Stomach (tissue), 8 donors: ENCODE measurements at regions not wholly inside any gene's neighbourhood (a gene's known extent, or its start where the extent isn't known, plus 50 kb on each side); places are given as distances from the start of the nearest gene placed in this dataset.
A peak's percentile ranks its signal among the peaks of the same experiment; 100 is the strongest.
"Not testable (repeated sequence)": the region's sequence is repeated elsewhere in the genome, so short reads cannot be mapped to it uniquely, and the experiment has no call there.

Experiments
- DNase-seq, 2 donors: peaks; one replicate each; pipeline versions ENCODE4 v3.0.0 to v3.0.0-alpha.2; 2013 to 2019
- H3K27ac ChIP-seq, 5 donors: fragments of 200-600 bp in 4 of 5; sonication (generic) in 4 of 5; one replicate each; pipeline ENCODE4 v1.5.1; 2013 to 2019; ENCODE audit warnings: mild to moderate bottlenecking in 1 of 5, moderate library complexity in 1 of 5
- H3K27me3 ChIP-seq, 3 donors: fragments of 200-600 bp; sonication (generic); one replicate each; pipeline ENCODE4 v1.5.1; 2017 to 2019; ENCODE audit warnings: mixed run types in 1 of 3
- H3K36me3 ChIP-seq, 4 donors: fragments of 200-600 bp; sonication (generic); 1 replicate in 3 of 4; 2 replicates in 1 of 4; pipeline ENCODE4 v1.5.1; 2016 to 2019
- H3K4me1 ChIP-seq, 4 donors: fragments of 200-600 bp; sonication (generic); one replicate each; pipeline ENCODE4 v1.5.1; 2016 to 2019
- H3K4me3 ChIP-seq, 4 donors: fragments of 200-600 bp; sonication (generic) in 3 of 4; one replicate each; pipeline ENCODE4 v1.5.1; 2016 to 2019; ENCODE audit warnings: mild to moderate bottlenecking in 1 of 4
- H3K9me3 ChIP-seq, 4 donors: fragments of 200-600 bp; sonication (generic); one replicate each; pipeline ENCODE4 v1.5.1; 2016 to 2019
- EP300 ChIP-seq: sonication (generic); formaldehyde crosslinking; IDR thresholded peaks from one replicate; pipeline ENCODE4 v1.6.1; 2017; ENCODE audit warnings: antibody characterized with exemption
- POLR2A ChIP-seq, 4 donors: fragments of 450-650 bp; IDR thresholded peaks; one replicate each; pipeline ENCODE4 v1.6.1; 2016; ENCODE audit warnings: antibody characterized with exemption in 4 of 4, control low read depth in 2 of 4, mild to moderate bottlenecking in 1 of 4, moderate library complexity in 1 of 4
- POLR2AphosphoS5 ChIP-seq, 3 donors: sonication (generic); formaldehyde crosslinking; IDR thresholded peaks; one replicate each; pipeline ENCODE4 v1.6.1; 2016; ENCODE audit warnings: antibody characterized with exemption in 3 of 3
- WGBS, 5 donors: extraction: QIAGEN DNeasy Blood & Tissue Kit in 3 of 5; methylation state at CpG; one replicate each; pipeline versions ENCODE4 v1.1.5 to v1.1.7; 2013 to 2018; 5-methylcytosine and 5-hydroxymethylcytosine counted together
- intact Hi-C: fragments of 100-400 bp; cut with DNase I; formaldehyde crosslinking; loops from one replicate; pipeline ENCODE4 v1.15.1; 2023; ENCODE audit warnings: low total_unique reads
- TF ChIP-seq, protein P1 (sequence below), 7 experiments: fragments of 450-650 bp in 4 of 7; fragments of 200-600 bp in 3 of 7; sonication (generic) in 3 of 7; IDR thresholded peaks; one replicate each; pipeline ENCODE4 v1.5.1; 2016 to 2019; ENCODE audit warnings: antibody characterized with exemption in 7 of 7, control low read depth in 2 of 7, mild to moderate bottlenecking in 1 of 7
- donor health status: healthy with polysubstance abuse.
- donor health status: Bipolar disorder and iron deficiency.
- donor health status: healthy.

DNA sequence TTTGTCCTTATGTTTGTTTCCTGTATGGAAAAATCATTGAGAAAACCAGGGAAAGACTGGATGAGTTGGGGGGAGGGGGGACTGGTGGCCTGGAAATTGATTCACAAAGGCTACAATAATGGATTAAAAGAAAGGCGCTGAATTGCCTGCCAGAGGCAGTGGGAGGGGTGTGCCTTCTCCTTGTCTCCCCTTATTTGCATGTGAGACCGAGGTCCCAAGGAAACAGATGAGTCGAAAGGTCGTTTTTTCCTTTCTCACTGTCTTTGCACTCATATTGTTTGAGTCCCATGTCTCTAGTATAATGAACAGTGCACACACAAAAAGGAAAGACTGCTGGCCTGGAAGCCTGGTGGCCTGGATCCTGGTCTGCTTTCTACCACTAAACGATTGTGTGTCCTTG is 86.6 kb upstream of the ZDHHC15 start:
- Histone ChIP-seq H3K27ac (no peak overlapping the region), H3K9me3 (peaks cover 0 to 8% (median 0%) of the 10 kb centered on the region in 4 donors), H3K36me3 (no peaks in the 10 kb centered on the region), H3K4me1 (no peaks in the 10 kb centered on the region), H3K27me3 (no peaks in the 10 kb centered on the region), H3K4me3 (no peak overlapping the region)
- TF ChIP-seq POLR2A (IDR thresholded peaks at IDR 0.05): no peak
- intact Hi-C loops: no loop called here
- no peak for DNase-seq
- 56 to 79% (median 62%) methylated on average over 5 of the region's 5 CpGs for WGBS, 5 donors

DNA sequence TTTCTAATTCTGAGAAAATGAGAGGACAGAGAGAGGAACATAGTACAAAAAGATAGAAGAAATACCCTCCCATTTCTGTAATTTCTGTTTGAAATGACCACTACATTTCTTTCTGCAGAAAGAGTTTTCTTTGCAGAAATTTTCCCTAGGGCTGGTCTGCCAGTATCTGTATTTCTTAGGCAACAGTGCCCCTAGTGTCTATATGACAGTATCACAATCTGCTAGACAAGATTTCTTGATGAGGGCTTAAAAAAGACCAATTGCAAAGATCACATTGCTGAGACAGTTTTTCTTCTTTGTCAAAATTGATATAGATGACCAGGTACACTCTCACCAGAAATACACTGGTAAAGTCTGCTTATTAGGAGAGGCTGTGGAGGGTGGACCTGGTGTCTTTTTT is 81.0 kb upstream of the ZDHHC15 start:
- TF ChIP-seq EP300 (no peak), POLR2AphosphoS5 (IDR thresholded peaks at IDR 0.05) (no peak), POLR2A (IDR thresholded peaks at IDR 0.05) (no peak)
- TF ChIP-seq, protein P1, sequence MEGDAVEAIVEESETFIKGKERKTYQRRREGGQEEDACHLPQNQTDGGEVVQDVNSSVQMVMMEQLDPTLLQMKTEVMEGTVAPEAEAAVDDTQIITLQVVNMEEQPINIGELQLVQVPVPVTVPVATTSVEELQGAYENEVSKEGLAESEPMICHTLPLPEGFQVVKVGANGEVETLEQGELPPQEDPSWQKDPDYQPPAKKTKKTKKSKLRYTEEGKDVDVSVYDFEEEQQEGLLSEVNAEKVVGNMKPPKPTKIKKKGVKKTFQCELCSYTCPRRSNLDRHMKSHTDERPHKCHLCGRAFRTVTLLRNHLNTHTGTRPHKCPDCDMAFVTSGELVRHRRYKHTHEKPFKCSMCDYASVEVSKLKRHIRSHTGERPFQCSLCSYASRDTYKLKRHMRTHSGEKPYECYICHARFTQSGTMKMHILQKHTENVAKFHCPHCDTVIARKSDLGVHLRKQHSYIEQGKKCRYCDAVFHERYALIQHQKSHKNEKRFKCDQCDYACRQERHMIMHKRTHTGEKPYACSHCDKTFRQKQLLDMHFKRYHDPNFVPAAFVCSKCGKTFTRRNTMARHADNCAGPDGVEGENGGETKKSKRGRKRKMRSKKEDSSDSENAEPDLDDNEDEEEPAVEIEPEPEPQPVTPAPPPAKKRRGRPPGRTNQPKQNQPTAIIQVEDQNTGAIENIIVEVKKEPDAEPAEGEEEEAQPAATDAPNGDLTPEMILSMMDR (IDR thresholded peaks at IDR 0.05): peak in 5 of 7 experiments; percentile 21 to 61 (median 54)

DNA sequence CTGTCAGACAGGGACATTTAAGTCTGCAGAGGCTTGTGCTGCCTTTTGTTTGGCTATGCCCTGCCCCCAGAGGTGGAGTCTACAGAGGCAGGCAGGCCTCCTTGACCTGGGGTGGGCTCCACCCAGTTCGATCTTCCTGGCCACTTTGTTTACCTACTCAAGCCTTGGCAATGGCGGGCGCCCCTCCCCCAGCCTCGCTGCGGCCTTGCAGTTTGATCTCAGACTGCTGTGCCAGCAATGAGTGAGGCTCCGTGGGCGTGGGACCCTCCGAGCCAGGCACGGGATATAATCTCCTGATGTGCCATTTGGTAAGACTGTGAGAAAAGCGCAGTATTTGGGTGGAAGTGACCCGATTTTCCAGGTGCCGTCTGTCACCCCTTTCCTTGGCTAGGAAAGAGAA is 79.2 kb upstream of the ZDHHC15 start:
- intact Hi-C loops, H3K4me3 ChIP-seq, H3K4me1 ChIP-seq: not testable (repeated sequence)

More for the DNA sequence above, 81.0 kb upstream of the ZDHHC15 start:
- H3K9me3 ChIP-seq: no peaks in the 10 kb centered on the region
- intact Hi-C loops: no loop called here
- H3K4me3 ChIP-seq: no peak overlapping the region
- H3K4me1 ChIP-seq: no peaks in the 10 kb centered on the region
- H3K27ac ChIP-seq: no peak overlapping the region
- no peaks in the 10 kb centered on the region for H3K27me3 ChIP-seq
- DNase-seq: peak in 1 of 2 donors; percentile 52
- H3K36me3 ChIP-seq: no peaks in the 10 kb centered on the region

DNA sequence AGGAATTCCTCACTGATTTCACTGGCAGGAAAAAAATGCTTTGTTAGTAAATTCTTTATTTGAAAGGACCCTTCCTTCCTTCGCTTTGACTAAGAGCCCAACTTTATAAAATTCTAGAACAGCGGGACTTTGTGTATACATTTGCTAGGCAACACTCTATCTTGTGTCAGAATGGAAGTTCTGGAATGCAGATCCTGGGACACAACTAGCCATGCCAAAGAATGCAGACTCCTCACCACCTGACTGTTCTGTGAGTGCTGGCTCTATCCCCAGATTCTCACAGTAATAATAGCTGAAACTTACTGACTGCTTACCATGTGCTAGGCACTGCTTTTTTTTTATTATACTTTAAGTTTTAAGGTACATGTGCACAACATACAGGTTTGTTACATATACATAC is 73.3 kb upstream of the ZDHHC15 start:
- peak in 1 of 2 donors; percentile 3 for DNase-seq
- no peaks in the 10 kb centered on the region for H3K27me3 ChIP-seq
- TF ChIP-seq EP300 (no peak), POLR2AphosphoS5 (IDR thresholded peaks at IDR 0.05) (no peak), POLR2A (IDR thresholded peaks at IDR 0.05) (no peak)
- TF ChIP-seq, protein P1 (IDR thresholded peaks at IDR 0.05): no peak
- intact Hi-C loops: no loop called here
- 50 to 74% (median 53%) methylated on average over 2 of the region's 2 CpGs for WGBS, 5 donors
- peaks cover 0 to 10% (median 1%) of the 10 kb centered on the region in 4 donors for H3K9me3 ChIP-seq
- H3K4me1 ChIP-seq: no peaks in the 10 kb centered on the region
- H3K4me3 ChIP-seq: no peak overlapping the region
- H3K27ac ChIP-seq: no peak overlapping the region
- no peaks in the 10 kb centered on the region for H3K36me3 ChIP-seq

More for the DNA sequence above, 79.2 kb upstream of the ZDHHC15 start:
- DNase-seq, H3K27ac ChIP-seq, H3K36me3 ChIP-seq, H3K9me3 ChIP-seq, H3K27me3 ChIP-seq: not testable (repeated sequence)
- WGBS, 5 donors: 90 to 97% (median 92%) methylated on average over 9 to 12 of the region's 12 CpGs

DNA sequence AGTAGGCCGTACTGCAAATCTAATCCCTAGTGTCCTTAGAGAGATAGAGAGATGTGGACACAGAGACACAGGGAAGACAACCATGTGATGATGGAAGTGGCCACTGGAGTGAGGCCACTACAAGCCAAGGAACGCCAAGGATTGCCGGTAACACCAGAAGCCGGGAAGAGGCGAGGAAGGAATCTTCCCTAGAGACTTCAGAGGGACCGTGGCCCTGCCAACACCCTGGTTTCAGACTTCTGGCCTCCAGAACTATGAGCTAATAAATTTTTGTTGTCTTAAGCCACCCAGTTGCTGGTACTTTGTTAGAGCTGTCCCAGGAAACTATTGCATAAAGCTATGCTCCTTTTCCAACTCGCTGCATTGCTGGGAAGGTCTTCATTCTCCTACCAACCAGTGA is 70.3 kb upstream of the ZDHHC15 start:
- DNase-seq, H3K27ac ChIP-seq, H3K4me3 ChIP-seq, H3K4me1 ChIP-seq, H3K36me3 ChIP-seq, H3K27me3 ChIP-seq, intact Hi-C loops: not testable (repeated sequence)
- WGBS, 5 donors: 81 to 91% (median 89%) methylated on average over 7 of the region's 7 CpGs
- H3K9me3 ChIP-seq: peaks cover 0 to 18% (median 3%) of the 10 kb centered on the region in 4 donors

DNA sequence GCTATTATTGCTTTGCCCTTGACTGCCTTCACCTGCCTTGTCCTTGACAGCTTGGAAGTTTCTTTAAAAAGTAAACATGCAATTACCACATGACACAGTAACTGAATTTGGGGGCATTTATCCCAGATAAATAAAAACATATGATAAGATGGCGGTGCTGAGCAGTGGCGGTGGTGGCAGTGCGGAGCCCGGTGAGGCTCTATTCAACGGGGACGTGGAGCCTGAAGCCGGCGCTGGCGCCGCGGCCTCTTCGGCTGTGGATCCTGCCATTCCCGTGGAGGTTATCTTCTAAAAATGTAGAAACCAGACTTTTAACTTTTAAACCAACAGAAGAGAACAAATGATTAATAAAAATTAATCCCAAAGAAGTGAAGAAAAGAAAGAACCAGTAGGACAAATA is 59.7 kb upstream of the ZDHHC15 start:
- Histone ChIP-seq H3K9me3 (no peaks in the 10 kb centered on the region), H3K27ac (no peak overlapping the region), H3K36me3 (no peaks in the 10 kb centered on the region), H3K4me3 (no peak overlapping the region), H3K4me1 (no peaks in the 10 kb centered on the region), H3K27me3 (no peaks in the 10 kb centered on the region)
- intact Hi-C loops: no loop called here
- WGBS, 5 donors: 85 to 99% (median 97%) methylated on average over 13 of the region's 13 CpGs
- DNase-seq: no peak
- TF ChIP-seq POLR2A (IDR thresholded peaks at IDR 0.05) (no peak), POLR2AphosphoS5 (IDR thresholded peaks at IDR 0.05) (no peak), EP300 (no peak)
- TF ChIP-seq, protein P1 (IDR thresholded peaks at IDR 0.05): no peak
